Islet precursor cell (in vitro differentiated cells): ENCODE measurements at regions not wholly inside any gene's neighbourhood (a gene's known extent, or its start where the extent isn't known, plus 50 kb on each side); places are given as distances from the start of the nearest gene placed in this dataset.
A peak's percentile ranks its signal among the peaks of the same experiment; 100 is the strongest.
"Not testable (repeated sequence)": the region's sequence is repeated elsewhere in the genome, so short reads cannot be mapped to it uniquely, and the experiment has no call there.

Experiments used
- DNase-seq: peaks from one replicate; pipeline ENCODE4 v3.0.0-alpha.2; 2018

DNA sequence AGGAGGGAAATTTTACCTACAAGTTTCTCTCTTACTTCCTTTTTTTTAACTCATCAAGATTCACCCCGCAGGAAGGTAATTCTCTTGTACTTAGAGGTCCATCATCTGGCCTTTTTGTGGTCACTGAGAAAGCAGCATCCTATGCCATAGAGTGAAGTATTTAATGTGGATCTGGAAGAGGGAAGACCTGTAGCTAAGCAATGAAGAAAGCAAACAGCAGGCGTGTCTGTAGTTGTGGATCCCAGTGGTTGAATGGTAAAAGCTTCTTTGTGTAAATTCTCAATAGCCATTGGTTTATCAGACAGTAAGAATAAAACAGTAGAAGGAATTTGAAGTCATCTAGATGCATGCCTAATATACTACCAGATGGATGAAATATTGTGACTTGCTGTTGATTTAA, 196.4 kb downstream of the ANKRD7 start:
- no peak for DNase-seq

DNA sequence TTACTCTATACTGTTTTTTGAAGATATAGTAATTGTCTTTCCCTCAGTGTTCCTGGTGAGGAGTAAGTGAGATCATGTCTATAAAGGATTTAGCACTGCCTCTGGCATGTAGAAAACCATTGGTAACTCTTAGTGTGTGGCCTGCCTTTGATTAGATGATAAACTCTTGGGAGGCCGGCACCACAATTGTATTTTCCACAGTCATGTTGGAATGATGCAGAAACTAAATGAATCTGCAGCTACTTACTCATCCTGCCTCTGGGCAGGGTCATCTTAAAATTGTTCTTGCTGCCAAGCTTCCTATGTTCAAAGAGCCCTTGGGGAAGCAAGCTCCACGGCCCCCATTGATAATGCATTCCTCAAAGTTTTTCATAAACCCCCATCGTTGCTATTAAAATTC, 204.6 kb downstream of the ANKRD7 start:
- no peak for DNase-seq

DNA sequence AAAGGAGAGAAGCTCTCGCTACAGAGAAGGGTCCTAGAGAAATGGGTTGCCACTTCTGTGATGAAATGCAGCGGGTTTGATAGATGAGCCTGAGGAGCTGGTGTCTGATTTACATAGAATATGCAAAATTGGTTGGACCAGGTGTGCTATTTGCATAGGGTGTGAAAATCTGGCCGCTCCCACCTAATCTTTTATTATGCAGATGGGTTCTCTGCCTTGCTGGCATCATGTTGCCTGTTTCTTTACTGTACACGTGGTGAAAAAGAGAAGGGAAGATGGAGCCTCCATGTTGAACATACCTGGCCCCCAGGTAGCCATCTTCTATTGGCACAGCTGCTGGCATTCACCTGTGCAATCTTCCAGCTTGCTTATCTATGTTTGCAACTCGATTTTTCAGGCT, 212.2 kb downstream of the ANKRD7 start:
- DNase-seq, result no peak

DNA sequence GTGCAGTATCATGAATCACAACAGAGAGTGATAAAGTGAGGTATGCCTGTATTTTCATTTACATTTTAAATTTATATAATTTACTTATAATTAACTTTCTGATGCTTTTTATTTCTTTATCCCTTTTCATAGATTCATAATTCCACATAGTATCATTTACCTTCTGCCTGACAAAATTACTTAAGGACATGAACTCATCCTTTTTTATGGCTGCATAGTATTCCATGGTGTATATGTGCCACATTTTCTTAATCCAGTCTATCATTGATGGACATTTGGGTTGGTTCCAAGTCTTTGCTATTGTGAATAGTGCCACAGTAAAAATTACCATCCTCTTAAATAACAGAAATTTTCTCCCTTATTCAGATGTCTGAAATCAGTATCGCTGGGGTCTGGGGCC, 224.5 kb downstream of the ANKRD7 start:
- not testable (repeated sequence) for DNase-seq

DNA sequence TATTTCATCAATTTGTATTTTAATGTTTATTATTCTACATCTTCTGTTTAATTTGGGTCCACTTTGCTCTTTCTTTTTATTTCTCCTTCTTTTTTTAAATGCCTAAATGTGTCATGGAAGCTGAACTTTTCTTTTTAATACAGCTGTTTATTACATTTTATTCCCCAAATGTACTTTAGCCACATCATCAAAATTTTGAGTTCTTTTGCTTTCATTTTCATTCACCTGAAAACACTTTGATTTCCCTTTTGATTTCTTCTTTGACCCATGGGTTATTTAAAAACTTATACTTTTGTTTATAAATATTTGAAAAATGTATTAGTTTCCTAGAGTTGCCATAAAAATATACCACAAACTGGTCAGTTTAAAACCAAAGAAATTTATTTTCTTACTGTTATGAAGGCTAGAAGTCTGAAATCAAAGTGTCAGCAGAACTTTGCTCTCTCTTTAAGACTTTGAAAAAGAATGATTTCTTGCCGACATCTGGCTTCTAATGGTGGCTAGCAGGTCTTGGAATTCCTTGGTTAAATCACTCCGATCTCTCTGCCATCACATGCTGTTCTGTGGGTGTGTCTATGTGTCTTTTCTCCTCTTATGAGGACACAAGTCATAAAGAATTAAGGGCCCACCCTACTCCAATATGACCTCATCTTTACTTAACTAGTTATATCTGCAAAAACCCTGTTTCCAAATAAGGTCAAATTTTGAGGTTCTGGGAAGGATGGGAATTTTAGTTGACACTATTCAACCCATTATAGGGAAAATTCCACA, 225.5 kb downstream of the ANKRD7 start:
- no peak for DNase-seq

DNA sequence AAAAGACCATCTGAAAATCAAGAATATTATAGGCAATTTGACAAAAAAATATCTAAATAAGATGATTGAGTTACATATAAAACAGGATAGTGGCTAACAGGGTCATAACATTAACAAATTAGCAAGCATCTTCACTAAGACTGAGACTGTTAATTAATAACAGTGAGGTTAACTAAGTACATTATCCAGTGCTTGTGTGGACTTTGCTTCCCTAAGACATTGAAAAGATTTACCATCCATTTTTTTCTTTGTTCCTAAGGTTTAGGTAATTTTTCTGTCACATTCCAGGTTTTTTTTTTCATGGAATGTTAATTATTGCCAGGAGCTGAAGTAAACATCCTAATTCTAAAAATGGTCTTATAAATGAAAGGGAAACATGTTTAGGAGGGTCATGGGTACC, 227.6 kb downstream of the ANKRD7 start:
- DNase-seq, result no peak

DNA sequence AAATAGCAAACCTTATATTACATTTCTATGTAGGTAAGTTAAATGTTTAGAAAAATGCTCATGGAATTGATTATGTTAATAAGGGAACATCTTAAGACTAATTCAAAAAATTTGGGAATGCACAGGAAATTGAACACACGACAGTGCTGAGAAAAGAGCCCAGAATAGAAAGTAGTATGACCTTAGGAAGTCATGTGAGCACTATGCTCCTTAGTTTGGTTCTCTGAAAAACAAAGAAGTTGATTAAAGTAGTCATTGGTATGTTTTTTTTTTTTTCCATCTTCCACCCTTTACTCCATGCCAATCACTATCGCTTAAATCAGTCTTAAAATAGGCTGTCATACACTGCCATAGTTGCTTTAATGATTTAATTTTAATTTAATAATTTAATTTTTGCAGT, 242.9 kb downstream of the ANKRD7 start:
- DNase-seq, result no peak

DNA sequence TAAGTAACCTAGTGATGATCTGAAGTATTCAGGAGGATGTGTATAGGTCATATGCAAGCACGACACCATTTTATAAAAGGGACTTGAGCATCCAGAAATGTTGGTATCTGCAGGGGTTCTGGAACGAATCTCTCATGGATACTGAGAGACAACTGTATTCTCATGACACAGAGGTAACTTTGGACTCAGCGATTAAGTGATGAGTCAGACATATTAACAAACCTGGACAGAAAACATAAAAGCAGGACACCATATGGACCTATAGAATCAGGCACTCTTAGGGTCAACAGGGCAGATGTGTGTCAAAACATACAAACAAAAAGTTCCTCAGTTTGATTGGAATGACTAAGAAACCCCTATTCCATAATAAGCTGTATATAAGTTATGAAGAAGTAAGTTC, 248.1 kb downstream of the ANKRD7 start:
- no peak for DNase-seq

DNA sequence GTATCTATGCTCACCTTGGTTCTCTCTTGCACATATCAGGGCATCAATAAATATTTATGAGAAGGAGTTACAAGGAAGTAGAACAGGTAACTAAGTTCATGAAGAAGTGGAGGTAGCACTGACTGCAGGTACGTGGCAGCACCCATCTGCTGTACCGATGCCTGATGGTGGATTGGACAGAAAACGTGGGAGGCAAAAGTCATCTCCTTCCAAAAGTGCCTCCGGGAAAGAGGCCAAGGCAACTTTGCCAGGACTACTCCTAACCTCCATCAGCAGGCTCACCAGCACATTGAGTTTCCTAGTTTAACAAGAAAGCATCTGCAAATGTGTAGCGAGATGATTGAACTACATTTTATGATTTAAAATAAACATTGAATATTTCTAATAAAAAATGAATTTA, 248.8 kb downstream of the ANKRD7 start:
- DNase-seq, result no peak

DNA sequence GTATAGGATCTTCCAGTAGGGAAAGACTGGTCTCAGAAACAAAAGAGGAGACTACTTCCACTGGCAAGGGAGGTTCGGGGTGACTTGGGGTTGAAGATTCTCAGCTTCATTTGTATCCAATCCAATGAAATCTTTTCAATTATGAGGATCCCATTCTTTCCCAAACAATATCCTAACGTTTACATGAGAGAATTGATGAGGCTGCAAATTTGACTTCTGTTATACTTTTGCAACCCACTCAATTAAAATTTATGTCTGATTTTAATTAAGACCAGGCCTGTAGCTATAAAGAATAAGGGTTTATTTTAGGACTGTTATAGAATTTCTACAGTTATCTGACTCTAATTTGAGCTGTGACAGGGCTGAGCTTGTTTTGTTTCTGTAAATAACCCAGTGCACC, 251.5 kb downstream of the ANKRD7 start:
- no peak for DNase-seq

DNA sequence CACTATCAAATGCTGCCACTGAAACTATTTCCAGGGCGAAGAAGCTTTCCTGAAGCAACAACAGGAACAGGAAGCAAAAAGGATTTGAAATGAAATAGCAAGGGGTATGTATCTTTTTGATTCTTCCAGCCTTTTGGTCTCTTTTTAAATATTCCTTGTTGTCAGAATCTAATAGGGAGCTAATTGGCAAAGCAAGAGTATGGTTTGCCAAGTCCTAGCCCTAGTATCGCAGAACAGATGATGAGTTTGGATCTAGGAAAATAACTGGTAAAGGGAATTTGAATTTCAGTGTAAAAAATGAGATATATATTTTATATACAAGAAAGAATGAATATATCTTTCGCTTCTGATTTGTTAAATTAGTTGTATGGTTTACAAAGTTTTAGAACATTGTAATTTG, 252.5 kb downstream of the ANKRD7 start:
- no peak for DNase-seq

DNA sequence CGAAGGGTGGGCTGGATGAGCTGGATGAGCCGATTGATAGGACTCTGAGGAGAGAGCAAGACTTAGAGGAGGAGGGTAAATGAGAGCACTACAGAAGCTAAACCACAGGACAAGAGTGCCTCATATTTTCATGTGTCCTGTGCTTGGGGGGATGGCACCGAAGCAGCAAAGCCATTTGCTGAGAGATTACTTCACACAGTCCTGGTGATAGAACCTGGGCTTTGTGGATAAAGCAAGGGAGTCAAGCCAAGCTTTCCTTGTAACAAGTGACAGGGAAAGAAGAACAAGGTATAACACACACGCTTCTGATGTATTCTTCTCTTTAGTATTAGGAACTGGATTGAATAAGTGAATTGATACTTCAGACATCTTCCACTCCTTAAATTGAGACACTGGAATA, 253.7 kb downstream of the ANKRD7 start:
- DNase-seq, result no peak

DNA sequence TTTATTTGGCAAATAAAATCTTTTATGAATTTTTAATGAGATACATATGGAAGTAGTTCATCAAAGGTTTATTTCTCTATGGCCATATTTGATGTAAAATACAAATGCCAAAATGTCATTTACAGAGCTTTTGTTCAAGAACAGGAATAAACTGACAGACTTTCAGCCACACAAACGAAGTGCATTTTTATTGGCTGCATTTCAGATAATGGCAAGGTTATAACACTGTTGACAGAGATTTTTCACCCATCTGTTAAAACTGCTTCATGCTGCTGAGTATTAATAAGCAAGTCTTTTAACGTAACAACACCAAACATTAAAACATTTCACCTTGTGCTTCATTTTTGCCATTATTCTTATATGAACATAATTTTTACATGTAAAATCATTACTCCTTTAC, 254.4 kb downstream of the ANKRD7 start:
- DNase-seq, result no peak

DNA sequence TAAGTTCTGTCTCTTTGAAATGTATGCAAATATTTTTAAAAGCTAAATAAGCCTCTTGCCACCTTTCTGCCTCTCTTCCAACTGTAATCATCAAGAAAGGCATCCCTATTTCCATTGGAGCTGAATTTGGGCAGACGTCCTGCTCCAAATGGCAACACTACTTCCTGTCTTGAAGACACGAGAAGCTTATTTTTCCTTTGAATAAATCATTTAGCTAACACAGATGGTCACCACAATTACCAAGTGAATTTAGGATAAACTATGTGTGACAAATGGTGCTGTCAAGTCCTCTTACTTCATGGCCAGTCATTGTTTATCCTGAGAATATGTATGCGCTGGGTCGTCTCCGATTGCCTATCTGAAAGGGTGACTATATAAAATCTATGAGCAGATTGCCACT, 268.0 kb downstream of the ANKRD7 start:
- DNase-seq, result no peak

DNA sequence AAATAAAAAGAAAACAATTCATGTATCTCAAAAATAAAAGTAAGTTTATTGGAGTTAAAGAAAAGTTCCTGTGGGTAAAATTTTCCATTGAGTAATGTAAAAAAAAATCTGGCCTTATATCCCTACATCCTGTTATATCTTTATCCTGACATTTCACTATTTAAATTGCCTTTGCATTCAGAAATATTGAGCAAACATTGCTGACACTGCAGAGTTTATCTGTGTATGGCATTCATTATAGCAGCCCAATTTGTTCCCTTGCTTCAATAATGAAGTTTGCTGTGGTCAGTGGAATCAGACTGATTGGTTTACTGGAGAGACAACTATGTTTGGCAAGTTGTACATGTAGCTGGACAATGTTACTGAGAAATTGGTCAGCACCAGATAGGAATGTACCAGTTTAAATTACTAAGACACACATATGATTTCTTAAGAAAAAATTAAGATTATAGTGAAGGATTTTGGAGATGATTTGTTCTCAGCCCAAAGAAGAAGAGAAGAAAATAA, 271.7 kb downstream of the ANKRD7 start:
- no peak for DNase-seq

DNA sequence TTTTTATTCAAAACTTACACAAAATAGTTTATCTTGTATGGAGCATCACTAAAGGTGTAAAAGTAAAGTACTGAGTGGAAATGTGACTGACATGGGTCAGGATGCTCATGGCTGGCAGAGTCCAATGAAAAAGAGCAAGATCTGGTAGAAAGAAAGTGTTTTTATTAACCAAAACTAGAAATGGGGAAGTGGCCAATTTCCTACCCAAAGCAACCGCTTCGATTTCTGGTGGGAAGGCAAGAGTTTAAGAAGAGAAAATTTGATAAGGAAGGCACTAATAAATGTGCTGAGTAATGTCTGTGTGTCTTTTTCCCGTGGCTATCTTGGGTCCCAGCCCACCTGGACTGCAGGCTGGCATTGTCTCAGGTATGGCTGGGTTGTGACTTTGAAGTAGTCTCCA, 277.7 kb downstream of the ANKRD7 start:
- DNase-seq, result no peak

DNA sequence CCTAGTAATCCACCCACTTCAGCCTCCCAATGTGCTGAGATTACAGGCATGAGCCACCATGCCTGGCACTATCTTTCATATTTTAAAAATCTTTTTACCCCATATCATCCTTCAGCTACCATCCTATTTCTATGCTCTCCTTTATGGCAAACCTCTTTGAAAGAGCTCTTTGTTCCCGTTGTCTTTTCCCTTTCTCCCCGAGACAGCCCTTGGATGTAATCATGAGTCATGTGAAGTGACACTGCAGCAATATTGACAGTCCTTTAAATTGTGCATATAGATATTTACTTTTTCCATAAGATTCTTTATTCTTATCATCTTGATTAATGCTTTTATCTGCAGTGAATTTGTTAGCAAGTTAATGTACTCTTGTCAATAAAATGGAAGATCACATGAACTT, 286.6 kb downstream of the ANKRD7 start:
- no peak for DNase-seq

DNA sequence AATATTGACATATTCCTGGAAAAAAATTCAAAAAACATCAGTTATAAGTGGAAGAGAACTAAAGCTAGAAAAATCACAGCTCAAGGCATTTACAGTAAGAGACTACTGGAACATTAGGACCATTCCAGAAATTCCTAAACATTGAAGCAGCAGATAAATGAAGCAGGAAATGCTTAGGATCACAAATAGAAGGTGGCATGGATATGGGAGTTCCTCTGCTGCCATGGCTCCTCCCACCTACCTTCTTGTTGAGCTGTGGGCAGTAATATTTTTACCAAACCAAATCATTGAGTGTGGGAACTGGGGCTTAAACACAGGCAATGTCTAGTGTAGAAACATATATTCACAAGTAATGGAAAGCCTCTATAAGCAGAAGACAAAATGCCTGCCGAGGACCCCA, 292.8 kb downstream of the ANKRD7 start:
- DNase-seq, result peak; percentile 62

DNA sequence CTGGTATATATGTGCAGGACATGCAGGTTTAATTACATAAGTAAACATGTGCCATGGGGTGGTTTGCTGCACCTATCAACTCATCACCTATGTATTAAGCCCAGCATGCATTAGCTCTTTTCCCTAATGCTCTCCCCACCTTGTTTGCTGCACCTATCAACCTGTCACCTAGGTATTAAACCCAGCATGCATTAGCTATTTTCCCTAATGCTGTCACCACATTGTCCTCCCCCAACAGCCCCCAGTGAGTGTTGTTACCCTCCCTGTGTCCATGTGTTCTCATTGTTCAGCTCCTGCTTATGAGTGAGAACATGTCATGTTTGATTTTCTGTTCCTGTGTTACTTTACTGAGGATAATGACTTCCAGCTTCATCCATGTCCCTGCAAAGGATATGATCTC, 300.5 kb downstream of the ANKRD7 start:
- no peak for DNase-seq

DNA sequence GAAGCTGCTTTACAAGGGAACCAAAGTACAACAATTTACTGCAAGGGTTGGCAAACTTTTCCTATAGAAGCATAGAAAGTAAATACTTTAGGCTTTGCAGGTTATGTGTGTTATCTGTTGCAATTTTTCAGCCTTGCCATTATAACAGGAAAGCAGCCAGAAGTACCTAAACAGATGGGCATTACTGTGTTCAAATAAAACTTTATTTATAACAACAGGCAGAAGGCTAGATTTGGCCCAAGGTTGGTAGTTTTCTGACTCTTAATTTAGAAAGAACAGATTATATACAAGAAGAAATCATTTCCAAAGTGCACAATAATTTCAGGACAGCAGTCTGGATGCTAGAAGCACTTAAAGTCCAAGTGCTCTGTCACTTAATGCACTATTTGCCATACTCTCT, 307.1 kb downstream of the ANKRD7 start:
- no peak for DNase-seq

DNA sequence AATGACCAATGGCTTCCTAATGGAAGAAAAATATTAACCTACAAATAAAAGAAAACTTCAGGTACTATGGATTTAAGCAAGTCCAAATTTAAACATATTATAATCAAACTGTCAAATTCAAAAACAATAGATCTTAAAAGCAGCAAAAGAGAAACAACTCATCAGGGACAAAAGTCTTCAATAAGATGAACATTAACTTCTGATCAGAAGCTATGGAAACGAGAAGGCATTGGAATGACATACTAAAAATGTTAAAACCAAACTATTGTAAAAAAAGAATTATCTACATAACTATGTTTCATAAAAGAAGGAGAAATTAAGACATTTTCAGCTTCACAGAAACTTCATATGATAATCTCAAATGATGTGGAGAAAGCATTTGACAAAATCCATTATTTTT, 334.7 kb downstream of the ANKRD7 start:
- no peak for DNase-seq

DNA sequence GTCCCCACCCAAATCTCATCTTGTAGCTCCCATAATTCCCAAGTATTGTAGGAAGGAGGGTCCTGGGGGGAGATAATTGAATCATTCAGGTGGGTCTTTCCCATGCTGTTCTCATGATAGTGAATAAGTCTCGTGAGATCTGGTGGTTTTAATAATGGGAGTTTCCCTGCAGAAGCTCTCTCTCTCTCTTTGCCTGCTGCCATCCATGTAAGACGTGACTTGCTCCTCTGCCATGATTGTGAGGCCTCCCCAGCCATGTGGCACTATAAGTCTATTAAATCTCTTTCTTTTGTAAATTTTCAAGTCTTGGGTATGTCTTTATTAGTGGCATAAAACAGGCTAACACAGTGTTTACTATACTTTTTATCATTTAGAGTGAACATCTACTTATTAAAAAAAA, 338.8 kb downstream of the ANKRD7 start:
- DNase-seq, result no peak

DNA sequence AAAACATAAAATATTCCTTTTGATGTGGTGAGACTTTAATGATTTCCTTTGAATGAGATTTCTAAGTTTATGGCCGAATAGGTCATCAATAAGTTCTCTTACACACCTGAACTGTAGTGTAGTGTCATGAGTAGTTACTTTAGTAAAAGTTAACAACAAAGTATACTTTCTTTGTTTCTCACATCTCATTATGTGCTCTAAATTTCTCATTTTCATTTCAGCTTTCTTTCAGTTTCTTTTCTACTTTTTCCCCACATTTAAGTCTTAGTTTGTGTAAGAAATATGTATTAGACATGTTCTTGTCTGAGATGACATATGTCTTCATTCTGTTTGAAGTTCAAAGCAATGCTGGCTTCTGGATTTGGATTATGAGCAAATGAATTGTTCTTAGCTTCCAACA, 348.1 kb downstream of the ANKRD7 start:
- no peak for DNase-seq

DNA sequence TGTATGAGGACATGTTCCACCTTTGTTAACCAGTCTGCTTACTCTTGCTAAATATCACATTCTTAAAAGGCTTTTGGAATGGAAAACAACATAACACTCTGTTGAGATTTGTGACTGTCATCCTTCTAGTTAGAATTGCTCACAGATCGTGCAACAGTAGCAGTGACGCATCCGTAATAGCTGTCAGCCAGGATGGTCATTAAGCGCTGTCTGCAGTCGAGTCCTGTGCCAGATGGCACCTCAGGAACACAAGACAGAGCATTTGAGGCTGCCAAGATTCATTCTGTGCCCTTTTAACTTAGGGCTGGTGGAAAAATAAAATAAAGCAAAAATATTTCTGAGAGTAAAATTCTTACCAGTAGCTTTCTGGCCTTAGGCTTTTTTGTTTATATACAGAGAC, 348.6 kb downstream of the ANKRD7 start:
- DNase-seq, result peak; percentile 54

DNA sequence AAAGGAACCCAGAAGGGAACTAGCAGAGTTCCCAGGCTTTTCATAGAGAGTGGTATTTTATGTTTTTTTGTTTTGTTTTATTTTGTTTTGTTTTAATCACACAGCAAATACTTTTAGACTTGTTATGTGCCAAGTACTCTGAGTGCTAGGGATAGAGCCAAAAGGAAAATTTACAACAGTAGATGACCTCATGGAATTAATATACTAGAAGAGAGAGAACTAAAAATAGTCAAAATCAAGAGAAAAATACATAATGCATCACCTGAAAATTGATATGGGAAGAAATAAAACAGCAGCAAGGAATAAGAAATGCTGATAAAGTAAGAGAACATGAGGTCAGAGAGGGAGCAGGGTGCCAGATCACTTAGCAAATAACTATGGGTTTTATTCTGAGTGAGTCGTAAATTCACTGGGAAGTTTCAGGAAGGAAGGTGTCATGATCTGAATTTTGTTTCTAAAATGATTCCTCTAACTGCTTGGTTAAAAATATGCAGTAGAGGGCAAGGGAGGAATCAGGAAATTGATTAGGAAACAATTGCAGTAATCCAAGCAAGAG, 351.0 kb downstream of the ANKRD7 start:
- DNase-seq, result no peak
